Osteocyte (in vitro differentiated cells): ENCODE measurements at regions not wholly inside any gene's neighbourhood (a gene's known extent, or its start where the extent isn't known, plus 50 kb on each side); places are given as distances from the start of the nearest gene placed in this dataset.

Experiments
- DNase-seq: peaks from one replicate; pipeline ENCODE4 v3.0.0; 2021; ENCODE audit warnings: mixed read lengths; ENCODE audit not compliant: unreplicated experiment; ENCODE audit errors: extremely low spot score
- H3K27ac Mint-ChIP-seq: one replicate; pipeline ENCODE4 v1.8.0; 2021; ENCODE audit warnings: mild to moderate bottlenecking, mixed read lengths; ENCODE audit not compliant: unreplicated experiment
- H3K27me3 Mint-ChIP-seq: one replicate; pipeline ENCODE4 v1.8.0; 2021; ENCODE audit warnings: mixed read lengths; ENCODE audit not compliant: unreplicated experiment
- H3K36me3 Mint-ChIP-seq: one replicate; pipeline ENCODE4 v1.8.0; 2021; ENCODE audit warnings: mixed read lengths; ENCODE audit not compliant: unreplicated experiment
- H3K4me1 Mint-ChIP-seq: one replicate; pipeline ENCODE4 v1.8.0; 2021; ENCODE audit warnings: mixed read lengths; ENCODE audit not compliant: unreplicated experiment
- H3K4me3 Mint-ChIP-seq: one replicate; pipeline ENCODE4 v1.8.0; 2021; ENCODE audit warnings: mild to moderate bottlenecking, moderate library complexity, mixed read lengths; ENCODE audit not compliant: unreplicated experiment
- H3K9me3 Mint-ChIP-seq: one replicate; pipeline ENCODE4 v1.8.0; 2021; ENCODE audit warnings: mixed read lengths; ENCODE audit not compliant: unreplicated experiment
- CTCF ChIP-seq: fragments of 200-600 bp; sonication (generic); IDR thresholded peaks from 2 replicates; pipeline ENCODE4 v1.5.0; 2021; ENCODE audit warnings: antibody characterized with exemption, mild to moderate bottlenecking, moderate library complexity

DNA sequence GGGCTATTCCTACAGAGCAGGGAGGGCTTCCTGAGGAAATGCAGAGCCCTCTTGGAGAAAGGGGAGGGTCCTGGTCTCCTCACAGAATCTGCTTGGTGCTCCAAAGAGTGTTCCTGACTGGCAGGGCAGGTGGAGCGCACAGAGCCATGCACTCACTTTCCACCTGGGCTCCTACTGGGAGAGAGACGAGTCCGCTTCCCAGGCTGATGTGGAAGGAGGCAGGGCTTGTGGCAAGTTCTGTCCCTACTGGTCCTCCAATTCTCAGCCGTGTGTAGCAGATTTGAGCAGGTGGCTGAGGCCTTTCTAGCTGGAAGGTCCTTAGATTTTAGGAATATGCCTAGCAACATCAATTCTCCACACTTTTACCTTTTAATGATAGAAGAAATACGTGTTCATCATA lies 111.5 kb upstream of the MKI67 start:
- no peaks in the 10 kb centered on the region for H3K9me3 Mint-ChIP-seq
- no peak for TF ChIP-seq CTCF
- H3K4me1 Mint-ChIP-seq, result no peaks in the 10 kb centered on the region
- no peak overlapping the region for H3K4me3 Mint-ChIP-seq
- H3K36me3 Mint-ChIP-seq, result no peaks in the 10 kb centered on the region
- DNase-seq, result peak; percentile 62
- H3K27me3 Mint-ChIP-seq, result no peaks in the 10 kb centered on the region
- no peak overlapping the region for H3K27ac Mint-ChIP-seq

GRCh38 chr10:128241023-128241422 lies 114.8 kb upstream of the MKI67 start:
- Mint-ChIP-seq H3K9me3 (peaks cover 5% of the 10 kb centered on the region), H3K4me1 (no peaks in the 10 kb centered on the region), H3K36me3 (no peaks in the 10 kb centered on the region), H3K27ac (no peak overlapping the region), H3K4me3 (no peak overlapping the region), H3K27me3 (no peaks in the 10 kb centered on the region)
- DNase-seq, result no peak
- no peak for TF ChIP-seq CTCF

- no peak for DNase-seq
- H3K36me3 Mint-ChIP-seq, result no peaks in the 10 kb centered on the region
- H3K4me1 Mint-ChIP-seq, result no peaks in the 10 kb centered on the region
Observed at GRCh38 chr10:128242641-128243040, 116.4 kb upstream of the MKI67 start.

GRCh38 chr10:128245026-128245425 lies 118.8 kb upstream of the MKI67 start:
- no peaks in the 10 kb centered on the region for H3K36me3 Mint-ChIP-seq
- H3K9me3 Mint-ChIP-seq, result peaks cover 5% of the 10 kb centered on the region
- no peak for DNase-seq
- H3K4me3 Mint-ChIP-seq, result no peak overlapping the region
- no peak overlapping the region for H3K27ac Mint-ChIP-seq
- H3K4me1 Mint-ChIP-seq, result no peaks in the 10 kb centered on the region
- no peak for TF ChIP-seq CTCF
- no peaks in the 10 kb centered on the region for H3K27me3 Mint-ChIP-seq

More at GRCh38 chr10:128242641-128243040, 116.4 kb upstream of the MKI67 start:
- H3K27me3 Mint-ChIP-seq, result no peaks in the 10 kb centered on the region
- H3K4me3 Mint-ChIP-seq, result no peak overlapping the region
- no peak overlapping the region for H3K27ac Mint-ChIP-seq
- peaks cover 5% of the 10 kb centered on the region for H3K9me3 Mint-ChIP-seq
- no peak for TF ChIP-seq CTCF

DNA sequence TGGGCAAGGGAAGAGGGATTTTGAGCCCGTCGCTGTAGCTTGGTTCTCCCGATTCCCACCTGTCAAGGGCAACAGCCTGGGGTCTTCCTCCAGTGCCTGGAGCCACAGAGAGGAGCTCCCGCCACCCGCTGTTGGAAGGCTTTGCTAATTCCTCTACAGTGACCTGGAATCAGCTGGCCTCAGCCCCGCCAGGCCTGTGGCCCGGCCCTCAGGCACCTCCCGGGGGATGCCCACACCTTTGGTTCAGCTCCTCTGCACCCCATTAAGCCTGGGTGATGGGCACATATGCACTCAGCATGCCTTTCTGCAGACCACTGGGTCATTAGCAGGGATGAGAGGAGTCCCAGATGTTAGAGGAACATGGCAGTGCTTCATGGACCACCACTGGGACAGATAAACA lies 121.4 kb upstream of the MKI67 start:
- TF ChIP-seq CTCF, result no peak
- no peak overlapping the region for H3K27ac Mint-ChIP-seq
- H3K27me3 Mint-ChIP-seq, result no peaks in the 10 kb centered on the region
- H3K4me3 Mint-ChIP-seq, result no peak overlapping the region
- no peaks in the 10 kb centered on the region for H3K4me1 Mint-ChIP-seq
- no peaks in the 10 kb centered on the region for H3K36me3 Mint-ChIP-seq
- peaks cover 5% of the 10 kb centered on the region for H3K9me3 Mint-ChIP-seq
- no peak for DNase-seq
